22Rv1 (cell line): ENCODE measurements at regions not wholly inside any gene's neighbourhood (a gene's known extent, or its start where the extent isn't known, plus 50 kb on each side); places are given as distances from the start of the nearest gene placed in this dataset.

Experiments used
- H3K27ac ChIP-seq: fragments of 450-650 bp; 2 replicates; pipeline ENCODE4 v1.5.1; 2017
- ZFX ChIP-seq: fragments of 450-650 bp; IDR thresholded peaks from 2 replicates; pipeline ENCODE4 v1.6.1; 2017; ENCODE audit warnings: antibody characterized with exemption, borderline replicate concordance
- TF ChIP-seq, protein P1 (sequence below): fragments of 450-650 bp; IDR thresholded peaks from 2 replicates; pipeline ENCODE4 v1.5.1; 2017; ENCODE audit warnings: mild to moderate bottlenecking

DNA sequence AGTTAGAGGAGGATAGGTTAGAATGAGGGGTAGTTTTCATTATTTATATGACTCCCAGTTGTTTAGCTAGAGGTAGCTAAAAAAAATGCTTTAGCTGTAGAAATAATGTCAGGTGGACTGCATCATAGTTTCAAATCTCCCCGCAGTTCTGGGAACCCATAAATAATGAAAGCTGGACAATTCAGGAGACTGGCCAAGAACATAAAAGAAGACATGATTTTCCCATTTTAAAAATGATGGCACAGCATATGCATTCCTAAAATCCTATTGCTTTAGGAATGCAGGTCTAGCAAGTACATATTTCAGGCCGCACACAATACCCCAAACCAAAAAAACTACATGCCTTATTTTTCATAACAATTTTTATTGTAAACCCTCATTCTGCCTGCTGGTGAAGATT is 143.3 kb downstream of the CTH start:
- no peak overlapping the region for H3K27ac ChIP-seq
- TF ChIP-seq, protein P1, sequence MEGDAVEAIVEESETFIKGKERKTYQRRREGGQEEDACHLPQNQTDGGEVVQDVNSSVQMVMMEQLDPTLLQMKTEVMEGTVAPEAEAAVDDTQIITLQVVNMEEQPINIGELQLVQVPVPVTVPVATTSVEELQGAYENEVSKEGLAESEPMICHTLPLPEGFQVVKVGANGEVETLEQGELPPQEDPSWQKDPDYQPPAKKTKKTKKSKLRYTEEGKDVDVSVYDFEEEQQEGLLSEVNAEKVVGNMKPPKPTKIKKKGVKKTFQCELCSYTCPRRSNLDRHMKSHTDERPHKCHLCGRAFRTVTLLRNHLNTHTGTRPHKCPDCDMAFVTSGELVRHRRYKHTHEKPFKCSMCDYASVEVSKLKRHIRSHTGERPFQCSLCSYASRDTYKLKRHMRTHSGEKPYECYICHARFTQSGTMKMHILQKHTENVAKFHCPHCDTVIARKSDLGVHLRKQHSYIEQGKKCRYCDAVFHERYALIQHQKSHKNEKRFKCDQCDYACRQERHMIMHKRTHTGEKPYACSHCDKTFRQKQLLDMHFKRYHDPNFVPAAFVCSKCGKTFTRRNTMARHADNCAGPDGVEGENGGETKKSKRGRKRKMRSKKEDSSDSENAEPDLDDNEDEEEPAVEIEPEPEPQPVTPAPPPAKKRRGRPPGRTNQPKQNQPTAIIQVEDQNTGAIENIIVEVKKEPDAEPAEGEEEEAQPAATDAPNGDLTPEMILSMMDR = no peak
- no peak for TF ChIP-seq ZFX

DNA sequence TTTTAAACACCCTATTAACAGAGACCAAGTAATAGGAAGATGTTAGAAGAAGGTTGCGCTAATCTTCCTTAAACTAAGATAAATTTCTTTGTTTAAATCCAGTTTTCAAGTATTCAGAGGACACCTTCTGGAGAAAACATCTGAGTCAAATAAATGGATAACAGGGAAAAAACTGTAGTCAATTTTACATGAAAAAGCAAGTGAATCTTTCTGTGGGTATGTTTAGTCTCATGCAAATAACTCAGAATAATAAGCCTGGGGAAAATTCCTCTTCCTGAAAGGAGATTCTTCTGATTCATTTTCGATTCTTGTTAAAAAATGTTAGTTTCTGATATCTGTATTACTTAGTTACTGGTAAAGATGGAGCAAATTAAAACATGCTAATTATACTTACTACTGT is 145.5 kb downstream of the CTH start:
- no peak for TF ChIP-seq ZFX
- TF ChIP-seq, protein P1 = no peak
- H3K27ac ChIP-seq = no peak overlapping the region

DNA sequence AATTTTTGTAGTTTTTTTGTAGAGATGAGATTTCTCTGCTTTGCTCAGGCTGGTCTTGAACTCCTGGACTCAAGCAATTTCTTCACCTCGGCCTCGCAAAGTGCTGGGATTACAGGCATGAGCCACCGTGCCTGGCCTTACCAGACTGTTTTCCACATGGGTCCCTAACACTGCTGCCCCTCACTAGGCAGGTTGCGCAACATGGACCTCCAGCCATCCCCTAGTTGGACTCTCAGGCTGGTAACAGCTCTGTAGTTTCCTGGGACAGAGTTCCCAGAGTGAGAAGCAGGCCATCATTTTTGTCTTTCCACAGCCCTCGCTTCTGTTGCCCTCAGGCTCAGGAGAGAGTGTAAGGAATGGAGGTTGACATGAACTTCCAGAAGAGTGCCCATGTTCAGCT is 156.1 kb downstream of the CTH start:
- H3K27ac ChIP-seq = no peak overlapping the region
- TF ChIP-seq, protein P1 = no peak
- no peak for TF ChIP-seq ZFX

DNA sequence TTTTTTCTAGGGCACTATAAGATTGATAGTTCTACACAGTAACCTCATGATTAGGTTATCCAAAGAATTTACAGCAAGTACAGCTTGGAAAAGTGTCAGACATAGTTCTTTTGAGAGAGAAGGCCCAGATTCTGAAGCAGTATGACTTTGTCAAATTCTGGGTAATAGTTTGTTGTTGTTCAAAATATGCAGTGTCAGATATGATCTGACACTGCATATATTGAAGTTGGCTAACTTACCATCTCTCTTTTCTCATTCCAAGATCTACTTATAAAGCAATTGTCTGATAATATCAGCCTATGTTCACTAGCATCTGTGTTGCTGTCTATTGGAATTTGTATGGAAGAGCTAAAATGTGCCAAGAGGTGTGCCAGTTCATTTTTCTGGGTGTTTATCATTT is 160.1 kb downstream of the CTH start:
- H3K27ac ChIP-seq = no peak overlapping the region
- TF ChIP-seq, protein P1 = no peak
- TF ChIP-seq ZFX = no peak

DNA sequence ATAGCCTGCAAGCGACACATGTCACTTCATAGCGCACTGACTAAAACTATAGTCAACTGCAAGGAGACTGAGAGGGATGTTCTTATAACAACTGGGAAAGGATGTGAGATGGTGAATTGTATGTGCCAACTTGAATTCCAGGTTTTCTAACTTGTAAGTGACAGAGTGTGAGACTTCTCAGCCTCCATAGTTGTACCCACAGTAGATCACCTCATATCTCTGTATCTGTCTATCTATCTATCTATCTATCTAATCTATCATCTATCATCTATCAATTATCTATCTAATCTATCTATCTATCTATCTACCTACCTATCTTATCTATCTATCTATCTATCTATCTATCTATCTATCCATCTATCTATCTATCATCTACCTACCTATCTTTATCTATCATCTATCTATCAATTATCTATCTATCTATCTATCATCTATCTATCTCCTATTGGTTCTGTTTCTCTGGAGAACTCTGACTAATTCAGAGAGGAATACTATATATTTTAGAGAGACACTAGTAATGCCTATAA is 162.3 kb downstream of the CTH start:
- H3K27ac ChIP-seq = no peak overlapping the region
- no peak for TF ChIP-seq ZFX
- TF ChIP-seq, protein P1 = no peak

DNA sequence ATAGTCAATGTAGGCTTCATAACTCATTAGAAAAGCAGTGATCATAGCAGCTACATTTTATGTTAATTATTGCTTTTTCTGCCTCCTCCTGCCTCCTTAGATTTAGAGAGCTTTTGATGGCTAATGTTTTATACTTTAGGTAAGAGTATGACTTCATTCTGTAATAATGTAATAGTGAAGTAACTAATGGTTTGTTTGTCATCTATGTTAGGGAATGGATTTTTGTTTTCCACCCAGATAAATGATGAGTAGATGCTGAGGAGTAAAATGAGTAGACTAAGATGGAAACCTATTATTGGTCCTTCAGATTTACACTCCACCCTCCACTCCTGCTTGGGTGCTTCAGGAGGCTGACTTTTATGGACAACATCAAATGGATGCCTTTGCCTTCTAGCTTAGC is 170.6 kb downstream of the CTH start:
- no peak overlapping the region for H3K27ac ChIP-seq
- no peak for TF ChIP-seq ZFX
- TF ChIP-seq, protein P1 = no peak

DNA sequence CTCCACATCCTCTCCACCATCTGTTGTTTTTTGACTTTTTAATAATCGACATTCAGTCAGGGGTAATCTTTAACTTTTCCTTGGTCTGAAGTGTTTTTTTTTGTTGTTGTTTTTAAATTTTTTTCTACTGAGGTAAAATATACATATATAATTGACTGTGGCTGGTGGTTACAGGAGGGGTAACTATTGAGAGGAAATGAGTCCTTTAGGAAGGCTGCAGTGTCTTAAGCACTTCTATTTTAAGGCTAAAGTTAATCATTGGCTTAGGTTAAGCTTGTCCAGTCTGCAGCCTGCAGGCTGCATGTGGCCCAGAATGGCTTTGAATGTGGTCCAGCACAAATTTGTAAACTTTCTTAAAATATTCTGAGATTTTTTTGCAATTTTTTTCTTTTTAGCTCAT is 172.5 kb downstream of the CTH start:
- H3K27ac ChIP-seq = no peak overlapping the region
- TF ChIP-seq, protein P1 = no peak
- TF ChIP-seq ZFX = no peak
